GM10266 (cell line): ENCODE measurements at regions not wholly inside any gene's neighbourhood (a gene's known extent, or its start where the extent isn't known, plus 50 kb on each side); places are given as distances from the start of the nearest gene placed in this dataset.

ENCODE experiments used
- DNase-seq: peaks from one replicate; pipeline ENCODE4 v3.0.0; 2012; ENCODE audit errors: extremely low spot score
- CTCF ChIP-seq: IDR thresholded peaks from 2 replicates; pipeline ENCODE4 v1.5.1; 2012; ENCODE audit warnings: mild to moderate bottlenecking, low read depth; ENCODE audit not compliant: control insufficient read depth, insufficient read depth; ENCODE audit errors: missing control alignments

DNA sequence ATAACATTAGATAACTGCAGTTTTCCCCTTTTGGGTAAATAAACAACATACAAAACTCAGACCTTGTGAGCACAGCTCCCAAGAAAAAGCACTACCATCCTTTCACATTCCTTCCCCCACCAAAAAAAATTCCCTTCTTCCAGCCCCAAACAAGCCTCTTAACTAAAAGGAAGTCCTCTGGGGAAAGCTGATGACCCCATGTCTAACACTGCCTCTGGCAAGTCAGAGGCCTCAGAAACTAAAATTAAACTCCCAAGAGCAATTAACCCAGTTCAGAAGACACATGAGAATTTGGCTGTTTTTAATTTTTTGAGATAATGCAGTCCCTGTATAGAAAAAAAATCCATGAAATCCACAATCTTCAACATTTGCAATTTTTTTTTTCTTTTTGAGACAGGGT is 127.7 kb downstream of the SPTSSA start:
- TF ChIP-seq CTCF, result no peak
- no peak for DNase-seq

DNA sequence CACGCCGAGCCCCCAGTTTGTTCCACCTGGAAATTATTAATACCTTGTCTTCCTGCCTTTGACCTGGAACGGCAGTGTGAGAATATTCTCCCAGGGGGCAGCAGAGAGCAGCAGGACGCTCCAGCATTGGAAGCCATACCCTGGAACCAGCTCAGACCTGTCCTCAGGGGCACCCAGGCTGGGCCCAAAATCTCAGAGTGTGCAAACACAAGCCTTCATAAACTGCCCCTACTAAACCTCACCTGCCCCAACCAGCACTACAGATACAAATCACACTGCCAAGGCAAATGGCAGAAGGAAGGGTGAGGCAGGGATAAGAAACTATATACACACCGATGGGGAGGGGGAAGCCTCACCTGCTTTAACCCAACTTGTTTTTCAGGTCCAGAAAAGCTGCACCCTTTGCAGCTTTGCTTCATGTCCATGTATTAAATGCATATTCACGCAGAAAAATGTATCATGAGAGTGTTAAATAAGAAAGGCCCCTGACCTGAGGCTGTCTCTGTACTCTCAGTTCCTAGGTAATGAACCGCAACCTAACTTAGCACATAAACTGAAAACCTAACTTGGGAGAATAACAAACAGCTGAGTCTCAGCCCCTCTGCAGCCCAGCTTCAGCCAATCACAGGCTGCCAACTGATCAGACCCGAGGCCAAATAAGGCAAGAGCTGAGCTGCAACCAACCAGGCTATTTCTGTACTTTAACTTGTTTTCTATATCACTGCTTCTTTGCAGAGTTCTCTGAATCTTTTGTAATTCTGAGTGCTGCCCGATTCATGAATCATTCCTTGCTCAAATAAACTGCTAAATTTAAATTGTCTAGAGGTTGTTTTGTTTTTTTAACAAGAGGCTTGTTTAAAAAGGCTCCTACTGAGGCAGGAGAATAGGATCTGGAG is 130.1 kb downstream of the SPTSSA start:
- peak; percentile 81 for TF ChIP-seq CTCF
- peak; percentile 51 for DNase-seq

- no peak for TF ChIP-seq CTCF
- DNase-seq, result no peak
These were observed 131.2 kb downstream of the SPTSSA start for GRCh38 chr14:34330846-34331245.

- DNase-seq, result no peak
- no peak for TF ChIP-seq CTCF
These were observed 132.7 kb downstream of the SPTSSA start for GRCh38 chr14:34329301-34329700.

DNA sequence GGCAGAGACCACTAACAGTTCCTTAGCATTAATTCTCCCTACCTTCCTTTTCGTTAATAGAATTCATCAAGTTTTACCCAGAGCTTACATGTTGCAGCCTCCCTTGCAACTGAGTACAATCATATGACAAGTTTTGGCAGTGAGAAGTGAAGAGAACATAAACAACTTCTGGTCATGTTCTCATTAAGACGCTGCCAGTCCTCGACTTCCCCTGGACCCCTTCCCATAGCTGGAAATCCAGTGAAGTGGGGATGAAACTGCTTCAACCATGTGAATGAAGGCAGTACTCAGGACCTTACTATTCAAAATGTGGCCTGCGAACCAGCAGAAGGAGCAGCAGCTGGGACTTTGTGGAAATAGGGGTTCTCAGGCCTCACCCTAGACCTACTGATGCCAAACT is 133.9 kb downstream of the SPTSSA start:
- TF ChIP-seq CTCF, result no peak
- DNase-seq, result no peak

DNA sequence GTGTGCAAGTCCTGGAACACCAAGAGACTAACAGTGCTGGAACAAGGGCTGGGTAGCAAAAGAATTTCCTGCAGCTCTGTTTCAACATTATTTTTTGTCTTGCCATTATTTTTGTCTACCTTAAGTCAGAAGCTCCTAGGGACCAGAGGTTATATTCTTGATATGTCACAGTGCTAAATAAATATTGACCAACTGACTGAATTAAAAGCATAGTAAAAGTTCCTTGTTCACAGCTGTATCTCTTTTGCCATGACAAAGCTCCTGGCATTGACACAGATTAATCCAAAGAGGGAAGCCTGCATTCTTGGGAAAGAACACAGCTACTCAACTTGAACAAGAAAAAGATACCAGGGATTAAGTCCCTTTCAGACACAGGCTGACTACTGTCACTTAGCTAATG is 136.5 kb downstream of the SPTSSA start:
- TF ChIP-seq CTCF, result no peak
- DNase-seq, result no peak

- DNase-seq, result peak; percentile 33
- TF ChIP-seq CTCF, result peak; percentile 76
These were observed 137.7 kb downstream of the SPTSSA start for GRCh38 chr14:34324363-34324795.
